Retinal pigment epithelial cell (primary cell): ENCODE measurements at regions not wholly inside any gene's neighbourhood (a gene's known extent, or its start where the extent isn't known, plus 50 kb on each side); places are given as distances from the start of the nearest gene placed in this dataset.

Source experiments
- DNase-seq: peaks from one replicate; pipeline ENCODE4 v3.0.0-alpha.2; 2010; ENCODE audit warnings: low read depth
- H3K4me3 ChIP-seq: 2 replicates; pipeline ENCODE4 v1.5.1; 2011; ENCODE audit warnings: mild to moderate bottlenecking, low read length, control low read depth, moderate library complexity
- CTCF ChIP-seq: conservative IDR thresholded peaks from 2 replicates; pipeline ENCODE4 v1.5.1; 2011; ENCODE audit warnings: low read depth, low read length, control low read depth, inconsistent platforms

GRCh38 chr3:31027914-31028313 is 133.5 kb upstream of the GADL1 start:
- no peak overlapping the region for H3K4me3 ChIP-seq
- TF ChIP-seq CTCF = no peak
- DNase-seq = no peak

GRCh38 chr3:31028766-31029165 is 134.3 kb upstream of the GADL1 start:
- no peak for DNase-seq
- no peak for TF ChIP-seq CTCF
- H3K4me3 ChIP-seq = no peak overlapping the region

- TF ChIP-seq CTCF = no peak
- DNase-seq = no peak
Measured at GRCh38 chr3:31029706-31030105, 135.2 kb upstream of the GADL1 start.

GRCh38 chr3:31035681-31036080 is 141.2 kb upstream of the GADL1 start:
- no peak for DNase-seq
- H3K4me3 ChIP-seq = no peak overlapping the region
- no peak for TF ChIP-seq CTCF

More at GRCh38 chr3:31029706-31030105, 135.2 kb upstream of the GADL1 start:
- H3K4me3 ChIP-seq = no peak overlapping the region

- TF ChIP-seq CTCF = no peak
- DNase-seq = no peak
- no peak overlapping the region for H3K4me3 ChIP-seq
Measured at GRCh38 chr3:31038086-31038739, 143.8 kb upstream of the GADL1 start.

- H3K4me3 ChIP-seq = no peak overlapping the region
- DNase-seq = no peak
- no peak for TF ChIP-seq CTCF
Measured at GRCh38 chr3:31039145-31039544, 144.7 kb upstream of the GADL1 start.

GRCh38 chr3:31041161-31041978 is 146.9 kb upstream of the GADL1 start:
- TF ChIP-seq CTCF = no peak
- no peak overlapping the region for H3K4me3 ChIP-seq
- DNase-seq = peak; percentile 92
